Stimulated activated CD4-positive, alpha-beta T cell treated with anti-CD3 and anti-CD28 coated beads, Interleukin-1b, Interleukin-23, amount 100 ng/mL, for 4 hours (primary cell): ENCODE measurements at regions not wholly inside any gene's neighbourhood (a gene's known extent, or its start where the extent isn't known, plus 50 kb on each side); places are given as distances from the start of the nearest gene placed in this dataset.

Experiments
- DNase-seq, 2 donors: peaks; one replicate each; pipeline ENCODE4 v3.0.0-alpha.2; 2020; ENCODE audit warnings: low read depth in 2 of 2

DNA sequence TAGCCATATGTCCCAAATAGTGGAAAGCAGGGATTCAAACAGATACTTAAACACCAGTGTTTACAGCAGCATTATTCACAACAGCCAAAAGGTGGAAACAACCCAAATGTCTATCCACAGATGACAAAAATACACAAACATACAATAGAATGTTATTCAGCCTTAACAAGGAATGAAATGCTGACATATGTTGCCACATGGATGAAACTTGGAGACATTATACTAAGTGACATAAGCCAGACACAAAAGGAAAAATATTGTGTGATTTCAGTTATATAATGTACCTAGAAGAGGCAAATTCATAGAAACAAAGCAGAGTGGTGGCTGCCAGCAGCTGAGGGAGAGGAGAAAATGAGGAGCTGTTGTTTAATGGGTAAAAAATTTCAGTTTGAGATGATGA lies 533.9 kb upstream of the FZD8 start:
- DNase-seq = no peak

DNA sequence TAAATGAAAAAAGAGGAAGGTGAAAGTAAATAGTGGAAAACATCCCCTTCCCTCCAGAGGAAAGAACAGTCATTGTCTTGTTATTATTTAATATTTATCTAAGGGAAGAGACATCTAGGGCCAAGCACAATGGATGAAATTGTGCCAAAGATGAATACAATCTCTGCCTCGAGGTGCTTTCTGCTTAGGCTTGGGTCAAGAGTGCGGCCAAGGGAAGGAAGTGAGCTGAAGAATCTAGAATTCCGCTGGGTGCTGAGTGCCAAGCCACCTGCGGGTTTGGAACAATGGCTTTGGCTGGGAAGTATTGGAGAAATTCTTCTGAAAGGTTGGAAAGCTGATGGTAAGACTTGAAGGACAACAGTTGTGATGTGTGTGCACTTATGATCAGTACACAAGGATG lies 531.3 kb upstream of the FZD8 start:
- DNase-seq = no peak

DNA sequence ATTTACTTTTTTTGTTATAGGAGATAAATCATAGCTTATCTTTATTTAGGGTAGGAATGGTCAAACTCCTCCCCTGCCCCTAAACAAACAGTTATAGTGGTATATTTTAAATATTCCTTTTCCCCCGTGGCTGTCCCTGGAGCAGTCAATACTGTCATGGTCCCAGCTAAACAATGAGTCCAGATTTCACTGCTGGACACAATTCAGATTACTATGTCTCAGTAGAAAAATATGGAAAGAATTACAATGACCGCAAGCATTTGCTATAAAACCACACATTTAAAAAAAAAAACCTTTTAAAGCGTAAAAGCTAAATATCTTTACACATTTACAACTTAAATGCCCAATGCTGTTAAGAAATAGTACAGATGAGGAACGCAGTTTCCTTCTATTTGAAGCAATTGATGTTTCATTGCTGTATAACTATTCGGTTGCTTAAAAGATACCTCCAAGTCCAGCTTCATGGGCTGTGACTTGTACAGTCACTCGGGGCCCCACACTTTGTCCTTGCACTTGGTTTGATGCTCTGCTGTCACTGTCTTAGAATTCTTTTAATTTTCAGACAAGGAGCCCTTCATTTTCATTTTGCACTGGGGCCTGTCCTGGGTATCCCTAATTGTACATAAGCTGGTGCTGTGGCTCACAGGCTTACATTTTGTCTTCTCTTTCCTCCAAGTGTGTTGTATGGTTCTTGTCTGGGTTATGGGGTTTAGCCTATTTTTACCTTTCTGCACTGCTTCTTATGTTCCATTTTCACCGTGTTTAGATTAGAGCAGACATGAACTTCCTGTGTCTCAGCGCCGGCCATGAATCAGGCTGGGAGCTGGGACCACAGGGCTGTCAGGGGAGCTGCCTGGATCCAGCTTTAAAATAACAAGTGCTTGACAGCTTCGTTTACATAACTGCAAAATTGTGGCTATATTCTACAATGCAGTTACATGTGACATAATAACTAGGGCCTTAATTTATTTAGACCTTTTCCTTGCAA lies 530.2 kb upstream of the FZD8 start:
- DNase-seq = no peak

DNA sequence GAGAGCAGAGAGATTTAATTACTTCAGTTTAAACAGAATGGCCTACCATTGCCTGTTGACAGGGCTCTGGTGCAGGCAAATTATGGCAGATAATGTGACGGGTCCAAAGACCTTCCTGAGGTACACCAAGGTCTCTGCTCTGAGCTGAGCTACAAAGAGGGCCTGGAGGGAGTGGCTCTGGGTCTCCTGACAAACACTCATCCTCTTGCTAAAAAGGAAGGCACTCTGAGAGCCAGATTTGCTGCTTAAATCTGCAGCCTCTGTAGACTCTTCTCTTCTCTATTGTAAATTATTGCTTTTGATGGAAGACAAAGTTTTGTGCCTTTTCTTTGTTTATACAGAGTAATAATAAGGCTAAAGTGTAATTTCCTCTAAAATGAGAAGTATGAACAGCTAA lies 529.5 kb upstream of the FZD8 start:
- no peak for DNase-seq

DNA sequence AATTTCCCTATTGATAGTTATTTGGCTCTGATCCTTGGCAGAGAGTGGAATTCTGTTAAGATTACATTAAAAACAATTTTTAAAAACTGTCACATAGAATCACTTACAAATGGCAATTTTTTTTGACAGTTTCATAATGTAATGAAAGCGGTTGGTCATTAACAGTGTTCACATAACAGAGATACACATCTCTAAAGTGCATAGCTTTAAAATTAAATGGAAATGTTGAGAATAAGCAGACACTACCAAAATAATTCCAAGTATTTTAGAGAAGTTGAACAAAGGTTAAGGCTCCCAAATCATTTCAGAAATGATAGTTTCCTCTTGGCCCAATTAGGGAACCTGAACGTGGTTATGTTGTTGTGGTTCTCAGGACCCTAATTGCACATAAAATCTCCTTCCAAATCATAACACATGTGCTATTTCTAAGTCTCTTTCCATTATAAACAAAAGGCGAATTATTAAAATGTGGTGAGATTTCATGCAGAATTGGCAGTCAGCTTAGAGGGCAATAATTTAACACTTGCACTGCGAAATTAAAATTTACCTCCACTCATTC lies 528.9 kb upstream of the FZD8 start:
- no peak for DNase-seq

DNA sequence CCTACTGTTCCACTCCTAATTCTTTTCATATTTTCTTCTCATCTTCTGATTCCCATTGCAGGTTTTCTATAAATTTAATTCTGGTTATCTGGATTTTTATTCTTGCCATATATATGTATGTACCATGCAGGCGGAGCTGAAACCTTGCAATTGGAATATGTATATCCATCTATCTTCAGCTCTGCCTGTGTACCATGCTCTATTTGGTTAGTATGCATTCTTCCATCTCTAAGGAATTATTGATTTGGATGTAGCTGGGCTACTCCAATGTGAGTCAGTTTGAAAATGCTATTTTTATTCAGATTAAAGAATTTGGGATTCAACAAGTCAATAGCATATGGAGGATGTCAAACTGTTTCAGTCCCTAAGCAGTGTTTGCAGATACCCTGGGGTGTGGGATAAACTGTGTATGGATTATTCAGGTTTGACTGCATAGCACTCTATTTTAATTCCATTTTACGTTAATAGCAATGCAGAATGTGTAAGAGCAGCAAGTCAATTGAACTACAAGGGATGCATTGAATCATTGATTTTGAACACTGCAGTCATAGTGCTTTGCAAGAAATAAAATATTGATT lies 528.1 kb upstream of the FZD8 start:
- DNase-seq = no peak

DNA sequence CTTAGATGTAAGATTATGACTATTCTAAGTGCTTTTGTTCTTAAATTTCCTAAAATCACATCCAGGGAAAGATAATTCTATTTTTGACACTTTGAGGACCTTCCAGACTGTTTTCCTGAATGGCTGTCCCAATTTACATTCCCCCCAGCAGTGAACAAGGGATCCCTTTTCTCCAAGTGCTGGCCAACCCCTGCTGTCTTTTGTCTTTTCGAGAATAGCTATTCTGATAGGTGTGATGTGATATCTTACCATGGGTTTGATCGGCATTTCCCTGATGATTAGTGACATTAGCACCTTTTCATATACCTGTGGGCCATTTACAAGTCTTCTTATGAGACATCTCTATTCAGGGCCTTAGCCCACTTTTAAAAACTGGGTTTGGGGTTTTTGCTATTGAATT lies 526.7 kb upstream of the FZD8 start:
- no peak for DNase-seq

DNA sequence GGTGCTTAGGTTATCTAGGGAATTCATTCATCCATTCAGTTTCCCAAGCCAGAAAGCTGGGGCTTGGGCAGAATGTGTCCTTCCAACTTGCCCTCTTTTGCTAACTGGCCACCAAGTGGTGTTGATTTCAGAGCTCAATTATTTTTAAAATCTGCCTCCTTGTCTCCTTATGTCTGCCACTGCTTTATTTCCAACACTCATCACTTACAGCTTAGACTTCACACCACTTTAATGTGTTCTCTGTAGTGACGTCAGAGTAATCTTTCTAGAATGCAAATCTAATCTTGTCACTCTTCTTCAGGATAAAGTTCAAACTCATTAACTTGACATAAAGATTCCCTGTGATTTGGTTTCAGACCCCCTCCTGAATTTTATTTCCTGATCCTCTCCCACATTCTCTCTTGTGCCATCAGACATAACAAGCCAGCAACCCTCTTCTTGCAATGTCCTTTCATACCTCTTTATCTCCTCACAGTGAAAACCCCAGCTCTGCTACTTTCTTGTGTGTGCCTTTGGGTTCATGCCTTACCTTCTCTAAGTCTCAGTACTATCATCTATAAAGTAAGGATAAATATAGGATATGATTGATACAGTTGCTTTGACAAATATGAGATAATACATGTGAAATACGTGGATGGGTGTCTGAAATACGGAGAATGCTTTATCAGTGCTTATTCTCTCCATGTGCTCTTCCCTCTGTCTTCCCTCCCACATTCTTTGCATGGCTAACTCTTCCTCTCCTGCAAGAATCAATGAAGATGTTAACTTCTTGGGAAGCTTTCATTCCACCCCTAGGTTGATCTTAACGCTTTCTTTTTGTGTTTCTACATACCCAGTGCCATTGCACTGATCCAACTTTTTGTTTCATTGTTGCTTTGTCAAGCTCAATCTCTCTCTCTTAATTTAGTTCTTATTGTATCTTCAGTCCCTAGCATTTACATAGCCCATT lies 522.7 kb upstream of the FZD8 start:
- DNase-seq = no peak

DNA sequence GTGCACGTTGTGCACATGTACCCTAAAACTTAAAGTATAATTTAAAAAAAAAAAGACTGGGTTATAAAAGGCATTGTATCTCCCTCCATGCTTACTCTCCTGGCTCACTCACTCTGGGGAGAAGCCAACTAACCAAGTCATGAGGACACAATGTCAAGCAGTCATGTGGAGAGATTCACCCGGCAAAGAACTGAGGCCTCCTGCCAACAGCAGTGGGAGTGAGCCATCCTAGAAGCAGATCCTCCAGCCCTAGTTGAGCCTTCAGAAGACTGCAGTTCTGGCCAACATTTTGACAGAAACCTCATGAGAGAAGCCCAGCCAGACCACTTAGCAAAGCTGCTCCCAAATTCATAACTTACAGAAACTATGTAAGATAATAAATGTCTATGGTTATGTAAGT lies 521.7 kb upstream of the FZD8 start:
- DNase-seq = no peak

DNA sequence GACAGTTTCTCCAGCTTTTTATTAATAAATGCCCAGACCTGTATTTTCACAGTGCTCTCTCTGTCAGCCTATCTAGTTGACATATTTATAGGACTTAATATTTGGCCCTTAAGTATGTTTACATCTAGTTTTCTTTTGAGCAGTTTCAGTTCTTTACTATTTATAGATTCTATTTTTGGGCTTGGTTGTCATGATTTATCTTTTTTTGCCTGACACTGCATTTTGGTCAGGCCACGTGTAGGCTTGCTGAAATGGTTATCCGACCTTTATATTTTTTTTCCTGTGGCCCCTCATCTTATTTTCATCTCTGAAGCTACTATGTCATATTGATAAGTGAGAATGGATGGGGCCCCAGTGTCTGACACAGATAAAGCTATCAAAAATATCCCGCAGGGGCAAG lies 515.4 kb upstream of the FZD8 start:
- no peak for DNase-seq

DNA sequence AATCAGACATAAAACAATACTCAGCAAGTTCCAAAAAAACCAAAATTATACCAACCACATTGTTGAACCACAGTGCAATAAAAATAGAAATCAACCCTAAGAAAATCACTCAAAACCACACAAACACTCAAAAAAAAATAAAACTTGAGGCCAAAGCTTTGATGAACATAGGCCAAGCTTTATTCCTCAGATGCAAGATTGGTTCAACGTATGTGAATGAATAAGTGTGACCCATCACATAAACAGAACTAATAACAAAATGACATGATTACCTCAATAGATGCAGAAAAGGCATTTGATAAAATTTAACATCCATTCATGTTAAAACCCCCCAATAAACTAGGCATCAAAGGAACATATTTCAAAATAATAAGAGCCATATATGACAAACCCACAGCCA lies 506.1 kb upstream of the FZD8 start:
- no peak for DNase-seq

DNA sequence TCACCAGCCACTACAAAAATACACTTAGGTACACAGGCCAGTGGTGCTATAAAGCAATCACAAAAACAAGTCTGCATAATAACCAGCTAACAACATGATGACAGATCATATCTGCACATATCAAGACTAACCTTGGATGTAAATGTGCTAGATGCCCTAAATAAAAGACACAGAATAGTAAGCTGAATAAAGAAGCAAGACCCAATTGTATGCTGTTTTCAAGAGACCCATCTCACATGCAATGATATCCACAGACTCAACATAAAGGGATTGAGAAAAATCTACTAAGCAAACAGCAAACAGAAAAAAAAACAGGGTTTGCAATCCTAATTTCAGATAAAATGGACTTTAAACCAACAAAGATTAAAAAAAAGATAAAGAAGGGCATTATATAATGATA lies 505.4 kb upstream of the FZD8 start:
- DNase-seq = no peak

DNA sequence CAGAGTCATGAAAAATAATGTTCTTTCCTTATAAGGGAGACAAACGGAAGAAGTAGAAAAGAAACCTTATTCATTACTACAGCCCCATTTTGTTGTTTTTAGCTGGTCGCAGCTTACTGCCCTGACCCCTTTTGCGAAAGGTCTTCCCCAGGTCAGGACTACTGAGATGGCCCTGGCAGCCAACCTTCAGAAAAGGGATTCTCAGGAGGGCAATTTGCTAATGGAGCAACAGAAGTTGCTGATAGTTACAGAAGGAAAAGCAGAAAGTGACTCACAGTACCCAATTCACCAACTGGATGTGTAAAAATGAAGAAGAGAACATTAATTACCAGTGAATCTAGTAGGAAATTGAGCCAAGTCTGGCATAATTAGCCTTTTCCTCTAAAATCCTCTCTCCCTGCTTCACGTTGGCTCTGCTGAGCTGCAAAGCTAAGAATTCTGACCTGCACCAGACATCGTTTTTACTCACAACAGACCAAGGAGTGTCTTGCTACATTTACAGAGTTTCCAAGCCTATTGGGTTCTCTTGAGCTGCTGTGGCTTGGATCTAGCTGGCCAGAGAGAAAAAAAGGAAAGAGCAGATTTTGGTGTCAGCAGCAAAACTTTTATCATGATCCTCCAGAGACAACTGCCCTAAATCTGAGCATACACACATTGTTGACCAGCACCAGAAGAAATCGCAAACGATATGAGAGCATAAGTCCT lies 499.9 kb upstream of the FZD8 start:
- no peak for DNase-seq

DNA sequence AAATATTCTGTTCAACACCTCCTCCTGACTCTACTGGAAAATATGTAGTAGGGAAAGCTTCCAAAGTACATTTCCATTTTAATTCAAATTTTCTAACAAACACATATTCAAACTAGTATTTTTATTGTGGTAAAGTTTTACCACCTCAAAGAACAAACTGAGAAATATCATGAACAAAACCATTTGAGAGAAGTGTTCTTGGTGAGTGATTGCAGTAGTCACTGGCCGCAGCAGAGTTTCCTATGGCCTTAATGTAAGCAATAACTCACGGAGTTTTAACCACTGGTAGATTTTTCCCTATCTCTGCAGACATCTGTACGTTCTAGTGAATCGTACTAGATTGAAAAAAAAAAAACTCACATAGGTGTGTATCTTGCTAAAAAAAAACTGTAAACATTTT lies 487.0 kb upstream of the FZD8 start:
- no peak for DNase-seq

DNA sequence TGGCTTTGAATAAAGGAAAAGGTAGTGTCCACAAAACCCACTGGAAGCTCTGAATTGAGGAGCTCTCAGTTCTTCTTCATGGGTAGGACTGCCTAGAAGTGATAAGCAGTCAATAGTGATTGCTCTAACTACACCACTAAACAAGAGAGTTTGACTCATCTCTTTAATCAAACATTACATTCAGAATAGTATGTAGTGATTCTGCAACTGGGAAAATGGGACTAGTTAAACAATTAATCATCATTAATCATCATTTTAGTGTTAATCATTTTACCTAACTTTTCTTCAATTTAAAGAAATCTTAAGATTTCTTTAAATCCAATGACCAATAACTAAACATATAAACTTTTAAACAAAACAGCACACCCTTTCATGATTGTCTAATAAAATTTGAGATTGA lies 484.0 kb upstream of the FZD8 start:
- DNase-seq = no peak

DNA sequence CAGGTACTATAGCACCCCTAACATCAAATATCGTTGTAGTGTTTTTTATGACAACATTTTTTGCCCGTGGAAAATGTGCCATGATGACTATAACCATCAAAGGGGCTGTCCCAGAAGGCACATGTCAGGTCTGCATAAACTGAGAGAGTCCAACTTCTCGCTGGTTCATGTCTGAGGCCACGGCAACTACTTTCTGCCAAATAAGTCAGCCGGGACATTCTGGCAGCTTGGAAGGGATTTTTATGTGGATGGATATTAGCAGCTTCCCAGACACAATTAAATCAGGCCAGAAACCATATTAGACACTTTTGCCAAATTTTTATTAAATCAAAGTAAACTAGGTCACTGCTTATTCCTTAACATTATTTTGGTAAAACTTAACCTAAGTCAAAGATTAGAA lies 477.4 kb upstream of the FZD8 start:
- DNase-seq = no peak

DNA sequence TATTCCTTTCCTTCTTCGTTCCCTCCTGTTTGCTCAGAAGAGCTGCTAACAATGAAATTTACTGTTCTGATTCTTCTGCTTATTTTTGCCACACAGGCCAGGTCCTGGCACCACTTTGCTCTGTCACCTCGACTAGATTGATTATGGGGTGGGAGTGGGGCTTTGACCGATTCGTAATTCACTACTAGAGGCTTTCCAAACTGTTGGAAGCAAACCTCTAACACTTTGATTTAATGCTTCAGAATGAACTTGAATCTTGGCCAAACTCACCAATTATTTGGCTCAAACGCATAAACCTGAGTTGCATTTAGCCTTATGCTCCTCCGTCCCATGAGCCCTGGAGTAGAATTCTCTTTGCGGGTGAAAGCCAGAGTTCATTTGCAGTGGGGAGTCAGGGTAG lies 476.2 kb upstream of the FZD8 start:
- no peak for DNase-seq

DNA sequence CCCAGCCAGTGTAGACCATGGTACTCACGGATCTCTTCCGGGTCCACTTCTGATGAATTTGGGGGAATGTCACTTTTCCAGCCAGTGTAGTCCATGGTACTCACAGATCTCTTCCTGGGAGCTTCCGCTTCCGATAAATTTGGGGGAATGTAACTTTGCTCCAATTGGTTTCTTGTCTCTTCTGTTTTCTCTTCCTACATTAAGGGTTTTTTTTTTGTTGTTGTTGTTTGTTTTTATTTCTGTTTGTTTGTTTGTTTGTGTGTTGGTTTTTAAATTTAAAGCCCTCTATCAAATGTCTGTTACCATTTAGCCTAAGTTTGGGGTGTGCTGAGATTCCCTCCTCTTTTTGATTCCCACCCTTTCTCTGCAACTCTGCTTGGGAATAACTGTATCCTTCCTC lies 475.8 kb upstream of the FZD8 start:
- no peak for DNase-seq

DNA sequence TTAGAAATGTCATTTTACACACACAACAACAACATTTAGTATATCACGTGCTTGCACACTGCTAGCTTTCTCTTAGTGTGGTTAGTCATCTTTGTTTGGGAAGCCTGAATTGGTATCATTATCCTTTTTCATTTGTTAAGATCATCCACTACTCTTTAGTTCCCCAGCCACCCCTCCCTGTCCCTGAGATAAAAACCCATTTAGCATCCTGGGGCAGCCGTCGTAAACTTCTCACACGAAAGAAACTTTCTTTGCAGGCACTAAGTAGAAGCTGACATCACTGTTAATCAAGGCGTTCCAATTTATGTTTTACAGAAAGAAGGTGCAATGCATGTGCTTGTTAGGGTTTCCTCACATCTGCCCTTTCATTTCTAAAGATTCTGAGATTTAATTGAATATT lies 475.1 kb upstream of the FZD8 start:
- no peak for DNase-seq

DNA sequence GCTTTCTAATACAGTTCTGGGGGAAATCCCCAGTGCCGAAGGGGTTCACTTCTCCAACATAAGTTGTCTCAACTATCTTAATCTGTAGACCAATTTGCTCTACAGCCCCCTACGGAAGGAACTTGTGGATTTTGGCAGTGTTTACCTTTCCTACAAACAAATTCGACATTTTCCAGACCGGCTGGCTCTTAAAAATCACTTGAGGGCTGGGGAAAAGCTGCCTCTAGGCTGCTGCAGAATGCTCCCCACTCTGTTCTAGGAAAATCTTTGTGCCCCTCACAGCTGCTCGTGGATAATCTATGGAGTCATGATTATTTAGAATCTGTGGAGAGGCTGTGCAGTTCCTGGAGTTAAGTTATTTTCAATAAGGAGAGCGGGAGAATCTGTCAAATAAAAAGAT lies 474.6 kb upstream of the FZD8 start:
- DNase-seq = no peak

DNA sequence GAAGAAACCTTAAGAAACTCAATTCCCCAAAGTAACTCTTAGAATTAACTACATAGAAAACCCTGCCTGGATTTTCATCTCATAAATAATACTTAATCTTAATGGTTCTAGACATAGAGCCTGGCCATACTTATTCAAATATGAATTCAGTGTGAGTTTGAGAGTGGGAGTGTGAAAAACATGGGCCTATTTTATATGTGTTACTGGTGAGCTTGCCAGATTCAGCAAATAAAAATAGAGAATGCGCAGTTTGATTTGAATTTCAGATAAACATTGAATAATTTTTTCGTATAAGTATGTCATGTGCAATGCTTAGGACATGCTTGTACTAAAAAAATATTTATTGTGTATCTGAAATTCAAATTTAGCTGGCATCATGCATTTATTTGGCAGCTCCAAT lies 473.9 kb upstream of the FZD8 start:
- no peak for DNase-seq

DNA sequence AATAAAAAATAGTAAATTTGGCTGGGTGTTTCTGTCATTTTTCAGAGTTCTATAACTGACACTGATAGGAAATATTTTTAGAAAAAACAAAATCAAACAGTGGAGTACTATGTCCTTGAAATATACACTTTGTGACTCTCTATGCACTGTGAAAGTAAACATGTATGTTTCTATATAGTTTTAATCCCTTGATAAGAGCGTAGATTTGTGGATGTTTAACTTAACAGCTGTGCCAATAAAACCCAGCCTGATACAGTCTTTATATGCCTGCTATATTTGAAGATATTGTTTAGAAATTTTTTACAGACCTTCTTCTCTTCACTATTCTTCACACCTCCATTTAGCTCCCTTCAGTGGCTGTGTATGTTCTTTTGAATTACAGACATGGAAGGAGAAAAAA lies 473.3 kb upstream of the FZD8 start:
- no peak for DNase-seq
